Vagina (tissue), 2 donors: ENCODE measurements at regions not wholly inside any gene's neighbourhood (a gene's known extent, or its start where the extent isn't known, plus 50 kb on each side); places are given as distances from the start of the nearest gene placed in this dataset.

Source experiments
- DNase-seq, 2 donors: peaks; one replicate each; pipeline ENCODE4 v3.0.0-alpha.2; 2017; ENCODE audit errors: extremely low spot score in 2 of 2
- H3K27ac ChIP-seq: fragments of 200-600 bp; sonication (generic); one replicate; pipeline ENCODE4 v1.5.1; 2019
- H3K27me3 ChIP-seq: fragments of 200-600 bp; sonication (generic); one replicate; pipeline ENCODE4 v1.5.1; 2019
- H3K36me3 ChIP-seq, 2 donors: fragments of 200-600 bp; sonication (generic); one replicate each; pipeline ENCODE4 v1.5.1; 2017 to 2019
- H3K4me1 ChIP-seq: fragments of 200-600 bp; sonication (generic); one replicate; pipeline ENCODE4 v1.5.1; 2019
- H3K4me3 ChIP-seq, 2 donors: fragments of 200-600 bp; sonication (generic); 1 replicate in 1 of 2; 2 replicates in 1 of 2; pipeline ENCODE4 v1.5.1; 2016 to 2019
- H3K9me3 ChIP-seq: fragments of 200-600 bp; sonication (generic); one replicate; pipeline ENCODE4 v1.5.1; 2019
- CTCF ChIP-seq, 3 experiments: fragments of 450-650 bp in 2 of 3; fragments of 200-600 bp in 1 of 3; sonication (generic) in 1 of 3; IDR thresholded peaks; one replicate each; pipeline ENCODE4 v1.5.1; 2017 to 2019; ENCODE audit warnings: antibody characterized with exemption in 3 of 3, mild to moderate bottlenecking in 2 of 3, moderate library complexity in 2 of 3
- POLR2A ChIP-seq, 2 donors: fragments of 450-650 bp; IDR thresholded peaks; one replicate each; pipeline ENCODE4 v1.6.1; 2017; ENCODE audit warnings: antibody characterized with exemption in 2 of 2, mild to moderate bottlenecking in 2 of 2, moderate library complexity in 2 of 2
- POLR2AphosphoS5 ChIP-seq, 2 donors: sonication (generic); formaldehyde crosslinking; IDR thresholded peaks; one replicate each; pipeline ENCODE4 v1.9.0; 2017; ENCODE audit warnings: antibody characterized with exemption in 2 of 2, mild to moderate bottlenecking in 2 of 2, low read depth in 1 of 2; ENCODE audit not compliant: insufficient read depth in 1 of 2
- intact Hi-C: fragments of 100-400 bp; cut with DNase I; formaldehyde crosslinking; loops from one replicate; pipeline ENCODE4 v1.15.1; 2023

- no peaks in the 10 kb centered on the region for H3K27me3 ChIP-seq
- DNase-seq = peak; percentile 80 to 94
- no peaks in the 10 kb centered on the region for H3K36me3 ChIP-seq
- no peak overlapping the region for H3K4me3 ChIP-seq
- TF ChIP-seq POLR2A (IDR thresholded peaks at IDR 0.05) = no peak
- no peak for TF ChIP-seq CTCF (IDR thresholded peaks at IDR 0.05)
- TF ChIP-seq POLR2AphosphoS5 (IDR thresholded peaks at IDR 0.05; ENCODE audit: insufficient read depth in 1 of 2, low read depth in 1 of 2) = no peak
- H3K27ac ChIP-seq = no peak overlapping the region
- intact Hi-C loops = no loop called here
- H3K9me3 ChIP-seq = no peaks in the 10 kb centered on the region
- no peaks in the 10 kb centered on the region for H3K4me1 ChIP-seq
Measured at GRCh38 chr22:48944751-48945620, 882.7 kb downstream of the BRD1 start.

GRCh38 chr22:48944433-48944750 lies 883.3 kb downstream of the BRD1 start:
- DNase-seq = peak in 1 of 2 donors; percentile 43
- intact Hi-C loops = no loop called here
- Histone ChIP-seq H3K36me3 (no peaks in the 10 kb centered on the region), H3K27me3 (no peaks in the 10 kb centered on the region), H3K4me1 (no peaks in the 10 kb centered on the region), H3K9me3 (no peaks in the 10 kb centered on the region), H3K27ac (no peak overlapping the region), H3K4me3 (no peak overlapping the region)
- no peak for TF ChIP-seq CTCF (IDR thresholded peaks at IDR 0.05)
- no peak for TF ChIP-seq POLR2AphosphoS5 (IDR thresholded peaks at IDR 0.05; ENCODE audit: insufficient read depth in 1 of 2, low read depth in 1 of 2)
- no peak for TF ChIP-seq POLR2A (IDR thresholded peaks at IDR 0.05)

GRCh38 chr22:48943567-48944432 lies 883.9 kb downstream of the BRD1 start:
- no peaks in the 10 kb centered on the region for H3K4me1 ChIP-seq
- H3K36me3 ChIP-seq = no peaks in the 10 kb centered on the region
- no peaks in the 10 kb centered on the region for H3K9me3 ChIP-seq
- TF ChIP-seq POLR2AphosphoS5 (IDR thresholded peaks at IDR 0.05; ENCODE audit: insufficient read depth in 1 of 2, low read depth in 1 of 2) = no peak
- no peak for TF ChIP-seq POLR2A (IDR thresholded peaks at IDR 0.05)
- TF ChIP-seq CTCF (IDR thresholded peaks at IDR 0.05) = no peak
- no peaks in the 10 kb centered on the region for H3K27me3 ChIP-seq
- DNase-seq = peak; percentile 34 to 74
- no peak overlapping the region for H3K27ac ChIP-seq
- intact Hi-C loops = no loop called here
- no peak overlapping the region for H3K4me3 ChIP-seq

GRCh38 chr22:48942698-48943566 lies 884.7 kb downstream of the BRD1 start:
- Histone ChIP-seq H3K4me3 (no peak overlapping the region), H3K9me3 (no peaks in the 10 kb centered on the region), H3K36me3 (no peaks in the 10 kb centered on the region), H3K27ac (no peak overlapping the region), H3K27me3 (no peaks in the 10 kb centered on the region), H3K4me1 (no peaks in the 10 kb centered on the region)
- intact Hi-C loops = no loop called here
- TF ChIP-seq POLR2AphosphoS5 (IDR thresholded peaks at IDR 0.05; ENCODE audit: insufficient read depth in 1 of 2, low read depth in 1 of 2) = no peak
- TF ChIP-seq POLR2A (IDR thresholded peaks at IDR 0.05) = no peak
- peak; percentile 69 to 85 for DNase-seq
